CD8-positive, alpha-beta memory T cell (primary cell): ENCODE measurements at regions not wholly inside any gene's neighbourhood (a gene's known extent, or its start where the extent isn't known, plus 50 kb on each side); places are given as distances from the start of the nearest gene placed in this dataset.
"Not testable (repeated sequence)": the region's sequence is repeated elsewhere in the genome, so short reads cannot be mapped to it uniquely, and the experiment has no call there.

Experiments
- CTCF ChIA-PET: fragments of 350-600 bp; sonication (Branson Sonifier 250); formaldehyde crosslinking; loops from one replicate; lab custom pipeline; 2021; ENCODE audit warnings: antibody characterized with exemption; lab: Charles Lee
- POLR2A ChIA-PET: fragments of 350-600 bp; sonication (Branson Sonifier 250); formaldehyde crosslinking; loops from one replicate; lab custom pipeline; 2021; ENCODE audit warnings: antibody characterized with exemption; lab: Charles Lee
- DNase-seq, 5 donors: peaks; one replicate each; pipeline versions ENCODE4 v3.0.0 to v3.0.0-alpha.2; 2020 to 2022; ENCODE audit warnings: mixed read lengths in 1 of 5
- H3K27ac ChIP-seq: one replicate; pipeline ENCODE4 v1.7.0; 2013; ENCODE audit warnings: low read depth, mild to moderate bottlenecking, low read length, moderate library complexity
- H3K27me3 ChIP-seq: 2 replicates; pipeline ENCODE4 v1.7.0; 2013; ENCODE audit warnings: low read length, mild to moderate bottlenecking; ENCODE audit not compliant: insufficient read depth, poor library complexity, severe bottlenecking
- H3K36me3 ChIP-seq: 2 replicates; pipeline ENCODE4 v1.7.0; 2013; ENCODE audit warnings: mild to moderate bottlenecking, low read length, moderate library complexity; ENCODE audit not compliant: insufficient read depth
- H3K4me1 ChIP-seq: 2 replicates; pipeline ENCODE4 v1.7.0; 2013; ENCODE audit warnings: mild to moderate bottlenecking, low read length, moderate library complexity; ENCODE audit not compliant: insufficient read depth
- H3K4me3 ChIP-seq: 2 replicates; pipeline ENCODE4 v1.7.0; 2013; ENCODE audit warnings: mild to moderate bottlenecking, low read length
- H3K9me3 ChIP-seq: 2 replicates; pipeline ENCODE4 v1.7.0; 2013; ENCODE audit warnings: mild to moderate bottlenecking, low read length
- H3K27ac Mint-ChIP-seq, 8 donors: one replicate each; pipeline ENCODE4 v1.8.0; 2020 to 2021; ENCODE audit warnings: mixed read lengths in 8 of 8, mild to moderate bottlenecking in 6 of 8, inconsistent platforms in 3 of 8, moderate library complexity in 3 of 8
- H3K27me3 Mint-ChIP-seq, 2 donors: one replicate each; pipeline ENCODE4 v1.8.0; 2020 to 2021; ENCODE audit warnings: mixed read lengths in 2 of 2, mild to moderate bottlenecking in 1 of 2, moderate library complexity in 1 of 2
- H3K36me3 Mint-ChIP-seq, 3 donors: one replicate each; pipeline ENCODE4 v1.8.0; 2020 to 2021; ENCODE audit warnings: mixed read lengths in 3 of 3, inconsistent platforms in 1 of 3, mild to moderate bottlenecking in 1 of 3
- H3K4me1 Mint-ChIP-seq, 3 donors: one replicate each; pipeline ENCODE4 v1.8.0; 2020 to 2021; ENCODE audit warnings: mixed read lengths in 3 of 3, inconsistent platforms in 1 of 3, mild to moderate bottlenecking in 1 of 3
- H3K4me3 Mint-ChIP-seq, 7 donors: one replicate each; pipeline ENCODE4 v1.8.0; 2020 to 2021; ENCODE audit warnings: mixed read lengths in 7 of 7, mild to moderate bottlenecking in 6 of 7, moderate library complexity in 4 of 7, inconsistent platforms in 2 of 7
- H3K9me3 Mint-ChIP-seq, 5 donors: one replicate each; pipeline ENCODE4 v1.8.0; 2020 to 2022; ENCODE audit warnings: mixed read lengths in 5 of 5, mild to moderate bottlenecking in 3 of 5, moderate library complexity in 2 of 5, inconsistent platforms in 1 of 5

DNA sequence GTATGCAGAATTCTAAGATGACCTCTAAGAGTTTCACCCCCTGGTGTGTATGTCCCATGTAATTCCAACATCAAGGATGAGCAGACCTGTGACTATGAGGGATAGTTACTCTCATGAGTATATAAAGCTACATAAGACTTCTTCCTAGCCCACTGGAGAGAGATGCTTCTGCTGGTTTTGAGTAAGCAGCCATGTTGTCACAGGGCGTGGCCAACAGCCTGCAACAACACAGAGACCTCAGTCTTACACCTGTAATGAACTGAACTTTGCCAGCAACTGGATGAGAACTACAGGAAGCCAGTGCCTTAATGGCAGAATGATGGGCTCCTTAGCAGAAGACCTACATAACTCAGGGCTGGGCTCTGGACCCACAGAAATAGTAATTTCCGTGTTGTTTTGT is 120.9 kb downstream of the GOLGA6L6 start:
- H3K9me3 ChIP-seq, H3K4me3 ChIP-seq, H3K36me3 Mint-ChIP-seq, POLR2A ChIA-PET, H3K27me3 ChIP-seq, CTCF ChIA-PET, H3K27ac ChIP-seq, H3K4me1 Mint-ChIP-seq, DNase-seq, H3K9me3 Mint-ChIP-seq, H3K27ac Mint-ChIP-seq, H3K36me3 ChIP-seq, H3K4me1 ChIP-seq, H3K4me3 Mint-ChIP-seq: not testable (repeated sequence)
- peaks cover 10 to 14% of the 10 kb centered on the region in 2 donors for H3K27me3 Mint-ChIP-seq

DNA sequence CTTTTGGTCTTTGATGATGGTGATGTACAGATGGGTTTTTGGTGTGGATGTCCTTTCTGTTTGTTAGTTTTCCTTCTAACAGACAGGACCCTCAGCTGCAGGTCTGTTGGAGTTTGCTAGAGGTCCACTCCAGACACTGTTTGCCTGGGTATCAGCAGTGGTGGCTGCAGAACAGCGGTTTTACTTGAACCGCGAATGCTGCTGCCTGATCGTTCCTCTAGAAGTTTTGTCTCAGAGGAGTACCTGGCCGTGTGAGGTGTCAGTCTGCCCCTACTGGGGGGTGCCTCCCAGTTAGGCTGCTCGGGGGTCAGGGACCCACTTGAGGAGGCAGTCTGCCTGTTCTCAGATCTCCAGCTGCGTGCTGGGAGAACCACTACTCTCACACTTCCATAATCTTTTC is 125.0 kb downstream of the GOLGA6L6 start:
- CTCF ChIA-PET, H3K4me3 ChIP-seq, H3K4me3 Mint-ChIP-seq, POLR2A ChIA-PET, H3K4me1 Mint-ChIP-seq, H3K4me1 ChIP-seq, H3K9me3 ChIP-seq, H3K36me3 ChIP-seq, H3K27ac Mint-ChIP-seq, H3K27me3 ChIP-seq, H3K27ac ChIP-seq, DNase-seq: not testable (repeated sequence)
- peaks cover 14 to 17% of the 10 kb centered on the region in 2 donors for H3K27me3 Mint-ChIP-seq
- H3K36me3 Mint-ChIP-seq, result peaks cover 0 to 13% (median 3%) of the 10 kb centered on the region in 3 donors
- peaks cover 7 to 18% (median 15%) of the 10 kb centered on the region in 5 donors for H3K9me3 Mint-ChIP-seq

DNA sequence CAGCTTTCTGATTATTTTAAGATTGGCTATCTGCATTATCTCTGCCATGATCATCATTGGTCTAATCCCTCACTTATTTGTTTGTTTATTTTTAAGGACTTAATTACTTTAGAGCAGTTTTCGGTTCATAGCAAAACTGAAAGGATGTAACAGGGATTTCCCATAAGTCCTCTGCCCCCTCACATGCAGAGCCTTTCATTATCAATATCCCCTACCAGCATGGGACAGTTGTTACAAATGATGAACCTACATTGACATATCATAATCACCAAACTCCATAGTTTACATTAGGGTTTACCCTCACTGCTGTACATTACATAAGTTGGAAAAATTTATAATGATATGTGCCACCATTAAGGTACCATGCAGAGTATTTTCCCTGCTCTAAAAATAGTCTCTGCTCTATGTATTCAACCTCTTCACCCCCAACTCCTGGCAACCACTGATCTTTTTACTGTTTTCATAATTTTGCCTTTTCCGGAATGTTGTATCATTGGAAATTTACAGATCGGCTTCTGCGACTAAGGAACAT is 131.9 kb downstream of the GOLGA6L6 start:
- H3K27ac Mint-ChIP-seq, H3K27me3 ChIP-seq, H3K36me3 ChIP-seq, H3K27me3 Mint-ChIP-seq, CTCF ChIA-PET, DNase-seq, H3K4me1 ChIP-seq, H3K27ac ChIP-seq, H3K4me3 Mint-ChIP-seq, POLR2A ChIA-PET, H3K36me3 Mint-ChIP-seq, H3K9me3 ChIP-seq, H3K4me3 ChIP-seq, H3K4me1 Mint-ChIP-seq: not testable (repeated sequence)
- H3K9me3 Mint-ChIP-seq, result peaks cover 3 to 13% (median 12%) of the 10 kb centered on the region in 5 donors

DNA sequence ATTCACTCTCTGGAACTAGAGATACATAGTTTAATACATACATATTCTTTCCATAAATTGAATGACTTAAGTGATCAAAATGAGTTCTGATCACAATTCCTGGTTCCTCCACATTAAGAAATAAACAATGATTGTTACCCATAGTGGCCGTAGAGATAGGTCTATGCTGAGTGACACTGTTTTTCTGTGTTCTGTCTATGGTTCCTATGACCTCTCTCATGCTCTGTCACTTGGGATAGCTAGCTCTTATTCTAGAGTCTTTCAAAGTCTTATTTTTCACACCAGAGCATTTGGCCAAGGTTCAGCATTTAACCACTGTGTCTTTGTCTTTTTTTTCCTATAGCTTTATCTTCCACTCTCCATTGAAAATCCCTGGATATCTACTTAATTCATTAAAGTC is 132.4 kb downstream of the GOLGA6L6 start:
- Mint-ChIP-seq H3K9me3 (peaks cover 0 to 11% (median 9%) of the 10 kb centered on the region in 5 donors), H3K36me3 (peaks cover 0 to 4% (median 0%) of the 10 kb centered on the region in 3 donors), H3K27me3 (no peaks in the 10 kb centered on the region), H3K4me1 (no peaks in the 10 kb centered on the region), H3K27ac (no peak overlapping the region), H3K4me3 (no peak overlapping the region)
- no peak for DNase-seq
- Histone ChIP-seq H3K4me1 (no peaks in the 10 kb centered on the region), H3K27me3 (no peaks in the 10 kb centered on the region), H3K27ac (no peak overlapping the region), H3K9me3 (no peaks in the 10 kb centered on the region), H3K4me3 (no peak overlapping the region), H3K36me3 (no peaks in the 10 kb centered on the region)
- CTCF ChIA-PET, result no interaction called here
- POLR2A ChIA-PET, result no interaction called here

DNA sequence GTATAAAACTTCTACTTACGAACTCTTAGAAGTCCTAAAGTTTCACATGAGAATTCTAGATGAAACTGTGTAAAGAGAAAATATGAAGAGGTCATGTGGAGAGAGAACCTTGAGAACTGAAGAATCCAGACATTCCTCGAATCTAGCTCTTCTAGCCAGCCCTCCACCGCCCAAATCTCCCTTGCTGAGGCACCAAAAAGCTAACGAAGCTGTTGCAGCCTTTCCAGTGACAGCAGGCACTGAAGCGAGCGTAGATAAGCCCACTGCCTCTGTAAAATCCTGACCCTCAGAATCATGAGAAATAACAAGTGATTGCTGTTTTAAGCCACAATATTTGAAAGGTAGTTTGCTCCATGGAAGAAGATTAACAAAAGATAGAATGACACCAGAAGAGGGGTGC is 134.0 kb downstream of the GOLGA6L6 start:
- POLR2A ChIA-PET, result no interaction called here
- Histone ChIP-seq H3K4me3 (no peak overlapping the region), H3K4me1 (no peaks in the 10 kb centered on the region), H3K36me3 (no peaks in the 10 kb centered on the region), H3K27me3 (no peaks in the 10 kb centered on the region), H3K9me3 (no peaks in the 10 kb centered on the region), H3K27ac (no peak overlapping the region)
- no peak for DNase-seq
- H3K4me1 Mint-ChIP-seq, result no peaks in the 10 kb centered on the region
- H3K9me3 Mint-ChIP-seq, result peaks cover 0 to 8% (median 5%) of the 10 kb centered on the region in 5 donors
- peaks cover 0 to under 1% (median 0%) of the 10 kb centered on the region in 3 donors for H3K36me3 Mint-ChIP-seq
- no peaks in the 10 kb centered on the region for H3K27me3 Mint-ChIP-seq
- H3K27ac Mint-ChIP-seq, result no peak overlapping the region
- H3K4me3 Mint-ChIP-seq, result no peak overlapping the region
- CTCF ChIA-PET, result no interaction called here

DNA sequence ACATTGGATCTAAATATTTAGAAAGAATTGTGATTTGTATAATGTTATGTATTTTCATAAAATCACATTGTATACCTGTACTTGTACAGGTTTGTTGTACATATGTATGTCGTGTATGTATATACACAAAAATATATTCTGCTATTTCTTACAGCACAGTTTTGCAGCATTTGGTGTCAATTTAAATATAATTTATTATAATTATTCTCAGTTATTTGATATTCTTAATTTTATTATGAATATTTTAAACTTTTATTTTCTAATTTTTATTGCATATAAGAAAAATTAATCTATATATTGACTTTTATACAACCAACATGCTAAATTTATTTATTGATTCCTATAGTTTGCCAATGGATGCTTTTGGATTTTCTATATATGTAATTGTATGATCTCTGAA is 137.0 kb downstream of the GOLGA6L6 start:
- H3K27ac ChIP-seq, H3K27me3 Mint-ChIP-seq, H3K4me1 ChIP-seq, POLR2A ChIA-PET, H3K27ac Mint-ChIP-seq, H3K9me3 ChIP-seq, H3K36me3 Mint-ChIP-seq, CTCF ChIA-PET, H3K9me3 Mint-ChIP-seq, DNase-seq, H3K4me3 Mint-ChIP-seq, H3K36me3 ChIP-seq, H3K4me3 ChIP-seq, H3K4me1 Mint-ChIP-seq, H3K27me3 ChIP-seq: not testable (repeated sequence)

DNA sequence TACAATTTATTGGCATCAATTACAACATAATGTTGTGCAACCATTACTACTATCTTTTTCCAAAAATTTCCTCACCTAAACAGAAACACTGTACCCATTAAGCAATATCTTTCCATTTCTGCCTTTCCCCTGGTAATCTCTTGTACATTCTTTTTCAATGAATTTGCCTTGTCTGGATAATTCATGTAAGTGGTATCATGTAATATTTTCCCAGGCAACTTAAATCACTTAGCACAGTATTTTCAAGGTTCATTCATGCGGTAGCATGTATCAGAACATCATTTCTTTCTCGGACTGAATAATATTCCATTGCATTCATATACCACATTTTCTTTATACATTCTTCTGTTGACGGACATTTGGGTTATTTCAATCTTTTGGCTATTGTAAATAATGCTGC is 139.0 kb downstream of the GOLGA6L6 start:
- H3K4me3 Mint-ChIP-seq, DNase-seq, POLR2A ChIA-PET, H3K9me3 ChIP-seq, H3K4me3 ChIP-seq, H3K27me3 ChIP-seq, H3K9me3 Mint-ChIP-seq, H3K27ac Mint-ChIP-seq, H3K27ac ChIP-seq, H3K4me1 Mint-ChIP-seq, CTCF ChIA-PET, H3K27me3 Mint-ChIP-seq, H3K36me3 ChIP-seq, H3K36me3 Mint-ChIP-seq, H3K4me1 ChIP-seq: not testable (repeated sequence)

DNA sequence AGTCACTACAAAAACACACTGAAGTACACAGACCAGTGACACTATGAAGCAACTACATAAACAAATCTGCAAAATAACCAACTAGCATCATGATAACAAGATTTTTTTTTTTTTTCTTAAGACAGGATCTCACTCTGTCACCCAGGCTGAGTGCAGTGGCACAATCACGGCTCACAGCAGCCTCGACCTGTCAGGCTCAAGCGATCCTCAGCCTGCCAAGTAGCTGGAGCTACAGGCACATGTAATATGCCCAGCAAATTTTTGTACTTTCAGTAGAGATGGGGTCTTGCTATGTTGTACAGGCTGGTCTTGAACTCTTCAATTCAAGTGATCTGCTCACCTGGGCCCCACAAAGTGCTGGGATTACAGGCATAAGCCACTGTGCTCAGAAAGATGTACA is 140.5 kb downstream of the GOLGA6L6 start:
- H3K4me1 Mint-ChIP-seq, H3K9me3 Mint-ChIP-seq, H3K9me3 ChIP-seq, H3K36me3 ChIP-seq, H3K36me3 Mint-ChIP-seq, H3K27ac Mint-ChIP-seq, H3K27me3 ChIP-seq, H3K27me3 Mint-ChIP-seq, POLR2A ChIA-PET, H3K4me3 Mint-ChIP-seq, DNase-seq, H3K4me3 ChIP-seq, H3K27ac ChIP-seq, CTCF ChIA-PET, H3K4me1 ChIP-seq: not testable (repeated sequence)

DNA sequence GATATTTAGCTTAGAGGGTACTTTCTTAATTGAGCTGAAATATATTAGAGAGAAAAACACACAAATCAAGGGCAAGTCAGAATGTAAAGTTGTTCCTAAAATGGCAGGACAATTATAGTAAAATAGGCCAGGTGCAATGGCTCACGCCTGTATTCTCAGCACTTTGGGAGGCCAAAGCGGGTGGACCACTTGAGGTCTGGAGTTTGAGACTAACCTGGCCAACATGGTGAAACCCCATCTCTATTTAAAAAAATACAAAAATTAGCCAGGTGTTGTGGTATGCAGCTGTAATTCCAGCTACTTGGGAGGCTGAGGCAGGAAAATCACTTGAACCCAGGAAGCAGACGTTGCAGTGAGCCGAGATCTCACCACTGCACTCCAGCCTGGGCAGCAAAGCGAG is 142.9 kb downstream of the GOLGA6L6 start:
- H3K27ac Mint-ChIP-seq, H3K4me1 ChIP-seq, H3K27me3 Mint-ChIP-seq, H3K4me3 ChIP-seq, POLR2A ChIA-PET, CTCF ChIA-PET, H3K4me3 Mint-ChIP-seq, H3K9me3 Mint-ChIP-seq, H3K36me3 ChIP-seq, H3K27ac ChIP-seq, H3K9me3 ChIP-seq, H3K4me1 Mint-ChIP-seq, H3K36me3 Mint-ChIP-seq, DNase-seq, H3K27me3 ChIP-seq: not testable (repeated sequence)
